MM.1S (cell line): ENCODE measurements at regions not wholly inside any gene's neighbourhood (a gene's known extent, or its start where the extent isn't known, plus 50 kb on each side); places are given as distances from the start of the nearest gene placed in this dataset.

ENCODE experiments used
- DNase-seq: peaks from one replicate; pipeline ENCODE4 v3.0.0-alpha.2; 2015
- H2AFZ ChIP-seq: fragments of 300-600 bp; sonication (generic); 2 replicates; pipeline ENCODE4 v1.6.0; 2016; ENCODE audit warnings: antibody characterized with exemption, low read length
- H3F3A ChIP-seq: fragments of 300-600 bp; sonication (generic); 2 replicates; pipeline ENCODE4 v1.6.1; 2016; ENCODE audit warnings: mild to moderate bottlenecking, antibody characterized with exemption, low read length, moderate library complexity, mixed read lengths; ENCODE audit not compliant: insufficient read depth
- H3K27ac ChIP-seq: fragments of 300-600 bp; sonication (generic); 2 replicates; pipeline ENCODE4 v1.5.1; 2016; ENCODE audit warnings: mild to moderate bottlenecking, low read length
- H3K27me3 ChIP-seq: fragments of 300-600 bp; sonication (generic); replicated peaks from 2 replicates; pipeline ENCODE4 v1.6.0; 2016; ENCODE audit warnings: low read length; ENCODE audit not compliant: insufficient read depth
- H3K36me3 ChIP-seq: fragments of 300-600 bp; sonication (generic); replicated peaks from 2 replicates; pipeline ENCODE4 v1.6.1; 2016; ENCODE audit warnings: mild to moderate bottlenecking, low read length, mixed read lengths; ENCODE audit not compliant: insufficient read depth
- H3K4me1 ChIP-seq: fragments of 300-600 bp; sonication (generic); 2 replicates; pipeline ENCODE4 v1.6.1; 2016; ENCODE audit warnings: low read length, mixed read lengths
- H3K4me2 ChIP-seq: fragments of 300-600 bp; sonication (generic); 2 replicates; pipeline ENCODE4 v1.6.0; 2016; ENCODE audit warnings: low read depth, low read length
- H3K4me3 ChIP-seq: fragments of 300-600 bp; sonication (generic); 2 replicates; pipeline ENCODE4 v1.5.1; 2016; ENCODE audit warnings: low read length, mixed read lengths
- H3K79me2 ChIP-seq: fragments of 300-600 bp; sonication (generic); 2 replicates; pipeline ENCODE4 v1.6.1; 2016; ENCODE audit warnings: mixed run types, low read length, mixed read lengths
- H3K9ac ChIP-seq: fragments of 300-600 bp; sonication (generic); 2 replicates; pipeline ENCODE4 v1.6.1; 2016; ENCODE audit warnings: low read length, mixed read lengths
- H3K9me2 ChIP-seq: fragments of 300-600 bp; sonication (generic); replicated peaks from 2 replicates; pipeline ENCODE4 v1.6.1; 2016; ENCODE audit warnings: mild to moderate bottlenecking, low read length, mixed read lengths; ENCODE audit not compliant: insufficient read depth
- H3K9me3 ChIP-seq: fragments of 300-600 bp; sonication (generic); replicated peaks from 2 replicates; pipeline ENCODE4 v1.6.1; 2016; ENCODE audit warnings: mild to moderate bottlenecking, low read length, mixed read lengths; ENCODE audit not compliant: insufficient read depth
- H4K20me1 ChIP-seq: fragments of 300-600 bp; sonication (generic); 2 replicates; pipeline ENCODE4 v1.6.1; 2016; ENCODE audit warnings: mild to moderate bottlenecking, low read length, moderate library complexity, mixed read lengths; ENCODE audit not compliant: insufficient read depth
- EZH2 ChIP-seq: fragments of 300-600 bp; sonication (generic); optimal IDR thresholded peaks from 2 replicates; pipeline ENCODE3; 2017; ENCODE audit warnings: low read depth, mild to moderate bottlenecking, antibody characterized with exemption, low read length, mixed read lengths
- EZH2phosphoT487 ChIP-seq: fragments of 300-600 bp; sonication (generic); IDR thresholded peaks from 2 replicates; pipeline ENCODE4 v1.6.1; 2018; ENCODE audit warnings: antibody characterized with exemption, low read length
- TF ChIP-seq, protein P1 (sequence below): fragments of 300-600 bp; sonication (generic); IDR thresholded peaks from 2 replicates; pipeline ENCODE4 v1.5.1; 2016; ENCODE audit warnings: antibody characterized with exemption, low read length, mixed read lengths

DNA sequence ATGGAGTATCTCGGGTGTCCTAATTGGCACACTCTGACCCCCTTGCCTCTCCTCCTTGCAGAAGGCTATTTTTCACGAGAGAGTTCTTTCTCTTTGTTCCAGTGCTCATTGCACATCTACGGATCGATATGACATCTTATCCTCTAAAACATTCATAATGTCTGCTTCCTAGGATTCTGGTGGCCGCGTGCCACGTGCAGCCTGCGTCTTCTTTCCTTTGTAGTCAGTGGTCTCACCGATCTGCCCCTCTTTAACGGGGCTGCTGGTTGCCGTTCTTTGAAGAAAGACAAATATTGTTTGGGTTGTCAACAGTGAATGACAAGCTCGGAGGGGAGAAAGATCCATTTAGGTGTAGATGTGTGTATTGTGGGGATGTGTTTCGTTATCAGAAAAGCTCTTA is 252.4 kb upstream of the WWC1 start:
- H3K4me3 ChIP-seq = no peak overlapping the region
- H4K20me1 ChIP-seq = no peaks in the 10 kb centered on the region
- no peak overlapping the region for H3K9ac ChIP-seq
- no peaks in the 10 kb centered on the region for H3K9me2 ChIP-seq
- H3K36me3 ChIP-seq = no peaks in the 10 kb centered on the region
- H3K4me1 ChIP-seq = no peaks in the 10 kb centered on the region
- H3K27ac ChIP-seq = no peak overlapping the region
- H3K9me3 ChIP-seq = no peaks in the 10 kb centered on the region
- H3K79me2 ChIP-seq = no peaks in the 10 kb centered on the region
- H3K4me2 ChIP-seq = no peak overlapping the region
- H3K27me3 ChIP-seq = no peaks in the 10 kb centered on the region
- H3F3A ChIP-seq = no peaks in the 10 kb centered on the region
- no peak overlapping the region for H2AFZ ChIP-seq
- TF ChIP-seq EZH2 = no peak
- no peak for TF ChIP-seq EZH2phosphoT487
- TF ChIP-seq, protein P1, sequence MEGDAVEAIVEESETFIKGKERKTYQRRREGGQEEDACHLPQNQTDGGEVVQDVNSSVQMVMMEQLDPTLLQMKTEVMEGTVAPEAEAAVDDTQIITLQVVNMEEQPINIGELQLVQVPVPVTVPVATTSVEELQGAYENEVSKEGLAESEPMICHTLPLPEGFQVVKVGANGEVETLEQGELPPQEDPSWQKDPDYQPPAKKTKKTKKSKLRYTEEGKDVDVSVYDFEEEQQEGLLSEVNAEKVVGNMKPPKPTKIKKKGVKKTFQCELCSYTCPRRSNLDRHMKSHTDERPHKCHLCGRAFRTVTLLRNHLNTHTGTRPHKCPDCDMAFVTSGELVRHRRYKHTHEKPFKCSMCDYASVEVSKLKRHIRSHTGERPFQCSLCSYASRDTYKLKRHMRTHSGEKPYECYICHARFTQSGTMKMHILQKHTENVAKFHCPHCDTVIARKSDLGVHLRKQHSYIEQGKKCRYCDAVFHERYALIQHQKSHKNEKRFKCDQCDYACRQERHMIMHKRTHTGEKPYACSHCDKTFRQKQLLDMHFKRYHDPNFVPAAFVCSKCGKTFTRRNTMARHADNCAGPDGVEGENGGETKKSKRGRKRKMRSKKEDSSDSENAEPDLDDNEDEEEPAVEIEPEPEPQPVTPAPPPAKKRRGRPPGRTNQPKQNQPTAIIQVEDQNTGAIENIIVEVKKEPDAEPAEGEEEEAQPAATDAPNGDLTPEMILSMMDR = no peak
- DNase-seq = no peak

GRCh38 chr5:168039566-168040248 is 251.7 kb upstream of the WWC1 start:
- Histone ChIP-seq H2AFZ (no peak overlapping the region), H4K20me1 (no peaks in the 10 kb centered on the region), H3K9me3 (no peaks in the 10 kb centered on the region), H3K4me2 (no peak overlapping the region), H3K9me2 (no peaks in the 10 kb centered on the region), H3K9ac (no peak overlapping the region), H3K4me3 (no peak overlapping the region), H3K27me3 (no peaks in the 10 kb centered on the region), H3K4me1 (no peaks in the 10 kb centered on the region), H3K36me3 (no peaks in the 10 kb centered on the region), H3K27ac (no peak overlapping the region), H3F3A (no peaks in the 10 kb centered on the region), H3K79me2 (no peaks in the 10 kb centered on the region)
- TF ChIP-seq, protein P1 = no peak
- TF ChIP-seq EZH2 = no peak
- TF ChIP-seq EZH2phosphoT487 = no peak
- peak; percentile 68 for DNase-seq

- Histone ChIP-seq H3K4me2 (no peak overlapping the region), H3K4me3 (no peak overlapping the region), H3K9me3 (no peaks in the 10 kb centered on the region), H2AFZ (no peak overlapping the region), H3F3A (no peaks in the 10 kb centered on the region), H3K9ac (no peak overlapping the region), H3K79me2 (no peaks in the 10 kb centered on the region), H3K9me2 (no peaks in the 10 kb centered on the region), H3K36me3 (no peaks in the 10 kb centered on the region), H3K27ac (no peak overlapping the region), H3K27me3 (no peaks in the 10 kb centered on the region), H3K4me1 (no peaks in the 10 kb centered on the region), H4K20me1 (no peaks in the 10 kb centered on the region)
- TF ChIP-seq, protein P1 = no peak
- no peak for TF ChIP-seq EZH2phosphoT487
- TF ChIP-seq EZH2 = no peak
- DNase-seq = no peak
These were observed 249.9 kb upstream of the WWC1 start for GRCh38 chr5:168041583-168041982.
